NAMALWA (cell line): ENCODE measurements at regions not wholly inside any gene's neighbourhood (a gene's known extent, or its start where the extent isn't known, plus 50 kb on each side); places are given as distances from the start of the nearest gene placed in this dataset.

Experiments
- DNase-seq: peaks from one replicate; pipeline ENCODE4 v3.0.0-alpha.2; 2015; ENCODE audit warnings: low spot score

DNA sequence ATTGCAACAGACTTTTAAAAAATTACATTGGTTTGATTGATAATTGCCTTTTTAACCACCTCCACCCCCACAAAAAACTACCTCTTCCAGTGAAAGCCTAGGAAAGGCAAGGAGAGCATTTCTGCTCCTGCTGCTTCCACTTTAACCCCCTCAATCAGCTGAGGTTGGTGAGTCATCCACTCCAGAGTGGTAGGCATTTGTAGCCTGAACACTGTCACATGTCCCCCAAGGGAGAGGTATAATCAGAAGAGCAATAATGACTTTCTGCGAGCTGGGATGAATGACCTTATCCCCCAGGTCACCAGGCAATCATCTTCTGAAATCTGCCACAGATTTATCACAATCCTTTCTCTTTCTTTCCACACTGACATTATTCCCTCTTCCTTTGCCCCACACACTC lies 126.6 kb upstream of the CAMK1G start:
- DNase-seq, result no peak

- no peak for DNase-seq
These were observed 126.0 kb upstream of the CAMK1G start for GRCh38 chr1:209457401-209458125.

DNA sequence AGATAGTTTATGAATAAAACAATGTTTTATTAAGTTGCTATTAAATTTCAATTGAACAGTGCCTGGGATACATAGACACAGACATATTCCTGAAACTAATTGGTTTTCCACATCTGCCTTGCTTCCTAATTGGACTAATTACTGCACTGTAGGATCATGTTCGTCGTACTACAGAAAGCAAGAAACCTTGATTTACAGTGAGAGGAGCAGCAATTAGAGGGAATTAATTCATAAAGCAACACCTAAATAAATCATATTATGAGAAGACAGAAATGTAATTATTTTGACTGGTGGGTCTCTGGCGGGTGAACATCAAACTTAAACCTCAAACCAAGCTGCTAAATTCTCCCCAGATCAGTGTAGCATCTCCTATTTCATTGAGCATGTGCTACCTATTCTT lies 124.6 kb upstream of the CAMK1G start:
- no peak for DNase-seq

- no peak for DNase-seq
These were observed 122.3 kb upstream of the CAMK1G start for GRCh38 chr1:209461168-209461567.

DNA sequence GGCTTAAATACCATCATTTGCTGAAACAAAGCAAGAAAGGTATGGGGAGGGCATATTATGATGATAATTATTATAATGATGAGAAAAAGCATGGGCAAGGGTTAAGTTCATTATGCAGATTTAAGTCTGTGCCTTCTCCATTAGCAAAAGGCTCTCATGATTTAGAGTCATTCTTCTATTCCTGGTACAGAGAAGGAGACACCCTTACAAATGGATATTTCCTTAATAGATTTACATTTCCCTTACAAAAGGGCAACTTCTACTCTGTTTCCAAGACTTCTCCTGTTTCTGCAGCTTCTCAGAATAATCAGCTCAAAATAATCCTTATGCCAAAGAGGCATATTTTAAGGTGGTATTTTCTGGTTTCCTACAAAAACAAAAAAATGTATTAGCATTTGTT lies 121.1 kb upstream of the CAMK1G start:
- no peak for DNase-seq

GRCh38 chr1:209463441-209463840 lies 120.1 kb upstream of the CAMK1G start:
- no peak for DNase-seq

DNA sequence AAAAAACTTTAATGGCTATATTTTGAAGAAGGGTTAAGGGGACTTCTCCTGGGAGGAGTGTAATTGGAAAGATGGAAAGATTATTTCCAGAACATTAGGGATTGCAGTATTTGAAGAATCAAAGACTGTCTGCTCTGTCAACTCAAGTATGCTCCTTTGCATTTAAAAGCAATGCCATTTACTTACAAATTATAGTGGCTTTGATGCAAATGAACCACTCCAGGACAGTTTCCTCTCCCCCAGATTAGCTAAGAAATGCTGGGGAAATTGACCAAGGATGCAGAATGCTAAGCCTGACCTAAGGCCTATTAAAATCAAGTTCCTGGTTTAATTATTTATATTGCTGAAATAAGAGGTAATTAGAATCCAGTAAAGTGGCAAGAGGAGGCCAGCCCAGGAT lies 110.5 kb upstream of the CAMK1G start:
- no peak for DNase-seq

GRCh38 chr1:209480345-209480744 lies 103.2 kb upstream of the CAMK1G start:
- no peak for DNase-seq

- DNase-seq, result no peak
These were observed 99.8 kb upstream of the CAMK1G start for GRCh38 chr1:209483691-209484090.

GRCh38 chr1:209484429-209484828 lies 99.1 kb upstream of the CAMK1G start:
- no peak for DNase-seq

DNA sequence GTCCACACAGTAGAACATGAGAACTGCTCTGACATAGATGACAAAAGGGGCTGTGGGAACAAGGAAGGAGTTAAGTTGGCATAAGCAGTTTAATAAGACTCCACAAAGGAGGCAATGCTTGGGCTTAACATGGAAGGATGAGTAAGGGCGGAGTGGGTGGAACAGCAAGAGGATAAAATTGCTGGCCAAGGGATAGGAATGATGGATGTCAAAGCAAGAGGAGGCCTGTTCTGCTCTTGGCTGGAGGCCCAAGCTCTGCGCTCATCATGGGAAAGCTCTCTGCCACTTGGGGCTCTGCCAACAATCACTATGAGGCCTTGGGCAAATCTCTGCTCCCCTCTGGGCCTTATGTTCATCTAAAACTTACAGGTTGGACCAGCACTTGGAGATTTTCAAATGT lies 98.3 kb upstream of the CAMK1G start:
- DNase-seq, result no peak

- no peak for DNase-seq
These were observed 97.8 kb upstream of the CAMK1G start for GRCh38 chr1:209485751-209486150.

DNA sequence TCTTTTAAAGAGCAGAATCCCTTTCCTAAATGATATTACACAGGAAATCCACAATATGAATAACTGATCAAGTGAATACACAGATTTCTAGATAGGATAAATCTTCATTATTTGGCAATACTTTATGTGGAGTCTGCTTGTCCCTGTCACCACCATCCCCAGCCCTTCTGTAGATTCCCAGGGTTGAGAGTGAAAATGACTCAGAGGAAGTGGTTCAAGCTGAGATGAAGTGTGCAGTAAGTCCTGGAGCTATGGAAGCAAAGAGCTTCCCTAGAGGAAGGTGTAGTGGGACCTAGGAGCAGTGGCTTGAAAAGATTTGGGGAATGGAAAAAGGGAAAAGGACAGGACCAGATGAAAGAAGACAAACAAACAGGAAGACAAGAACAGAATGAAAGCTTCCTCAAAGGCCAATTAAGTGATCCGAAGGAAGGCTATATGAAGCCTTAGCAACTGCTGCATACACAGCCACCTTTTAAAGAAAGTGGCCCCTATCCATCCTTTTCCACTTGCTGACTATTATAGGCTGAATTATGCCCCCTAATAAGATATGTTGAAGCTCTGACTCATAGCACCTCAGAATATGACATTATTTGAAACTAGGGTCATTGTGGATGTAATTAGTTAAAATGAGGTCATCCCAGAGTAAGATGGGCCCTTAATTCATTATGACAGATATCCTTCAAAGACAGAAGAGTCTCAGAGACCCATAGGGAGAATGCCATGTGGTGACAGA lies 96.5 kb upstream of the CAMK1G start:
- DNase-seq, result no peak

- DNase-seq, result no peak
These were observed 93.5 kb upstream of the CAMK1G start for GRCh38 chr1:209490013-209490412.

GRCh38 chr1:209491031-209491430 lies 92.5 kb upstream of the CAMK1G start:
- no peak for DNase-seq

GRCh38 chr1:209491496-209491895 lies 92.0 kb upstream of the CAMK1G start:
- no peak for DNase-seq

DNA sequence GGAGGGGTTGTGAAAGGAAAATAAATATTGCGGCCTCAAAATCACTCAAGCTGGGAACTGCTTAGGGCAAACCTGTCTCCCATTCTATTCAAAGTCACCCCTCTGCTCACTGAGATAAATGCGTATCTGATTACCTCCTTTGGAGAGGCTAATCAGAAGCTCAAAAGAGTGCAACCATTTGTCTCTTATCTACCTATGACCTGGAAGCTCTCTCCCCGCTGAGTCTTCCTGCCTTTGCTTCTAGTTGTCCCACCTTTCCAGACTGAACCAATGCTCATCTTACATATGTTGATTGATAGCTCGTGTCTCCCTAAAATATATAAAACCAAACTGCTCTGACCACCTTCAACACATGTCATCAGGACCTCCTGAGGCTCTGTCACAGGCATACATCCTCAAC lies 91.6 kb upstream of the CAMK1G start:
- DNase-seq, result no peak

DNA sequence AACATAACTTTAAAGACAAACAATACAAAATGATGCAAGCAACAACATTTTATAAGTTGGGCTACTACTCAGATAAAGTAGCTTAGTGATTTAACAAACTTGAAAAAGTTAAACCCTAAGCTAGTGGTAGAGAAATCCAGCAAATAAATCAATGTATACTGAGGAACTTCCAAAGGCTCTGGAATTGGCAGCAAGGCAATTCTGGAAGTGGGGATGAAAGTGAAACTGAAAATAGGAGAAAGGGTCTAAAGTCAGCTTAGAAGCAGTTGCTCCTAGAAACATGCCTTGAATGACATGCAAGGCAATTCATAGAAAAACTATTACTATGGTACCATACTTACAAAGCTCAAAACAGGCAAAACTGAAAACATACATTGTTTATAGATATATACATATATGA lies 90.0 kb upstream of the CAMK1G start:
- DNase-seq, result no peak

DNA sequence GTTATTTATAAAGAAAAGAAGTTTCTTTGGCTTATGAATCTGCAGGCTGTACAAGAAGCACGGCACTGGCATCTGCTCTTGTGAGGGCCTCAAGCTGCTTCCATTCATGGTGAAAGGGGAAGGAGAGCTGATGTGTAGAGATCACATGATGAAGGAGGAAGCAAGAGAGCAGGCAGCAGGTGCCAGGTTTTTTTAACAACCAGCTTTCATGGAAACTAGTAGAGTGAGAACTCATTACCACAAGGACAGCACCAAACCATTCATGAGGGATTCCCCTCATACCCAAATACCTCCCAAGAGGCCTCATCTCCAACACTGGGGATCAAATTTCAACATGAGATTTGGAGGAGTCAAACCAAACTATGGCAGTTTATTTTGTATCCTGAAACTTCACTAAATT lies 85.8 kb upstream of the CAMK1G start:
- DNase-seq, result no peak

DNA sequence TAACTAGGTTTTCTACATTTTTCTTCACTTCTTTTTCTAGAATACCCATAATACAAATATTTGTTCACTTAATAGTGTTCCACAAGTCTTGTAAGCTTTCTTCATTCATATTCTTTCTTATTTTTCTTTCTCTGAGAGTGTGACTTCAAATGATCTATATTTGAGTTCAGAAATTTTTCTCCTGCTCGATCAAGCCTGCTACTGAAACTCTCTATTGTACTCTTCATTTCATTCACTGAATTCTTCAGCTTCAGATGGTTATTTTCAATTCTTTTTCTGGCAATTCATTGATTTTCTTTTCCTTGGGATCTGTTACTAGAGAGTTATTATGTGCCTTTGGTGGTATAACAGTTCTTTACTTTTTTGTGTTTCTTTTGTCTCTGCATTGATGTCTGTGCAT lies 82.5 kb upstream of the CAMK1G start:
- no peak for DNase-seq

- DNase-seq, result no peak
These were observed 80.3 kb upstream of the CAMK1G start for GRCh38 chr1:209503196-209503595.

- DNase-seq, result no peak
These were observed 78.9 kb upstream of the CAMK1G start for GRCh38 chr1:209504571-209504970.

DNA sequence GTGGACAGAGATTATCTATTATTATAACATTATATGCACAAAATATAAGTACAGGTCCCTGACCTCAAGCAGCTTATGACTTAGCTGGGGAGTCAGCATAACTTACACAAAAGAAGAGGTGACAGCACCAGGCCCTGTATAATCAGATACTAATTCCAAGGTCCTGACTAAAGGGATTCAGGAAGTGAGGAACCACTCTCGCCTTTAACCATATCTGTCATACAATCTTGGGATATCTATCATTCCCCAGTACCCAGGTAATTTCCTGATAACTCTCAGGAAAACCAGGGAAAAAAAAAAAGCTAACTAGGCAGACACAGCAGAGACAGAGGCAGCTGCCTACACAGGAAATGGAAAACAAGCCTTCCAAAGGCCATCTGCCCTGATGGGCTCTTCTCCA lies 78.5 kb upstream of the CAMK1G start:
- DNase-seq, result no peak

- DNase-seq, result no peak
These were observed 77.4 kb upstream of the CAMK1G start for GRCh38 chr1:209506101-209506500.
